HUDEP-2 (cell line): ENCODE measurements at regions not wholly inside any gene's neighbourhood (a gene's known extent, or its start where the extent isn't known, plus 50 kb on each side); places are given as distances from the start of the nearest gene placed in this dataset.
"Not testable (repeated sequence)": the region's sequence is repeated elsewhere in the genome, so short reads cannot be mapped to it uniquely, and the experiment has no call there.

Experiments used
- DNase-seq, 76 experiments: peaks; one replicate each; lab custom pipeline; 2025; ENCODE audit not compliant: unreplicated experiment in 76 of 76; lab: John Stamatoyannopoulos, UW

DNA sequence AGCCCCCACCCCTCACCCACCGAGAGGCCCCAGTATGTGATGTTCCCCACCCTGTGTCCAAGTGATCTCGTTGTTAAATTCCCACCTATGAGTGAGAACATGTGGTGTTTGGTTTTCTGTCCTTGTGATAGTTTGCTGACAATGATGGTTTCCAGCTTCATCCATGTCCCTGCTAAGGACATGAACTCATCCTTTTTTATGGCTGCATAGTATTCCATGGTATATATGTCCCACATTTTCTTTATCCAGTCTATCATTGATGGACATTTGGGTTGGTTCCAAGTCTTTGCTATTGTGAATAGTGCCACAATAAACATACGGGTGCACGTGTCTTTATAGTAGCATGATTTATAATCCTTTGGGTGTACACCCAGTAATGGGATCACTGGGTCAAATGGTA, 79.2 kb downstream of the PXDC1 start:
- DNase-seq = not testable (repeated sequence)

DNA sequence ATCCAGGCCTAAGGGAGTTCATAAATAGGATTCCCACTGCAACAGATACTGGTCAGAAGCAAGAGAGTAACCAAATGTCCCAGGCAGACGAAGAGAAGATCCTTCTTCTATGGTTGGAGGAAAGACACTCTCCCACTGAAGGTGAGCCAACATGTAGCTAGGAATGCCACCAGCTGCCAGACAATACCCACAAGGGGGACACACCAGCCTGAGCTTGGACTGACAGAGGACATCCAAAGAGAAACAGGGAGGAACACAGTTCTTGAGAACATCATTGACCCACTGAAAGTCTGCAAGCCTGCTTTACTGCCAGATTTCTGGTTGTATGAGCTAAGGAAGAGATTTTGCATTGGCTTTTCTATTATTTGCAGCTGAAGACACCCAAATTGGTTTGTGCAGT, 80.1 kb downstream of the PXDC1 start:
- DNase-seq = no peak

DNA sequence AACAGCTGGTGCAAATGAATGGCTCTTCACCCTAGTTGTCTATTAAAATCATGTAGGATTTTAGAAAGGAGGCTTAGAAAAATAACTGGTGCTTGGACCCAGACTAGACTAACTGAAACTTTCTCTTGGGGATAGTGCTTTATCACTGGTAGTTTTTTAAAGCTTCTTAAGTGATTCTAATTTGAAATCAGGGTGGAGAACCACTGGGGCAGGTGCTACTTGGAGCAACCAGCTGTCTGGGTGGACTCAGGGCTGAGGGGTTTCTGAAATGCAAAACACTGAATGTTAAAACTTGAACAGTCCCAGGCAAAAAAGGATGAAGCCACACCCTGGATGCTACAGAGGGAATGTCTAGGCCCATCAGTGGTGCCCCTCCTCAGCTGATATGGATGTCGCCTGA, 81.2 kb downstream of the PXDC1 start:
- no peak for DNase-seq

GRCh38 chr6:3669916-3670315, 81.6 kb downstream of the PXDC1 start:
- DNase-seq = no peak

- DNase-seq = no peak
Measured at GRCh38 chr6:3665608-3666007, 85.9 kb downstream of the PXDC1 start.

- DNase-seq = no peak
Measured at GRCh38 chr6:3664625-3665041, 86.9 kb downstream of the PXDC1 start.

DNA sequence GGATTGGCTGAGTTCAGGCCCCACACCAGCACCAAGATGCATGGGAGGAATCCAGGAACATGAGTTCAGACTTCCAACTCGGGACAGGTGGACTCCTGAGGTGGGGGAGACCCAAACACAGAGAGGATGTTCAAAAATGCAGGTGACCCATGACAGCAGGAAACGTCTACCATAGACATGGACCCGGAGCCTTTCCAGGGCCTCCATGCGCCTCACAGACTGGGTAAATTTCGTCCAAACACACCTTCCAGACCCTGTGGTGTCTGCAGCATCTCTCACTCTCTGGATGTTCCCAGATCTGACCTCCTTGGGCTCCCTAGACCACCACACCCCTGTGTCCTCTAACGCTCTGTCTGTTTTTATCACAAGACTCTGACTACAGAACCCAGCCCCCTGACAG, 87.7 kb downstream of the PXDC1 start:
- DNase-seq = no peak

- no peak for DNase-seq
Measured at GRCh38 chr6:3663081-3663480, 88.4 kb downstream of the PXDC1 start.

GRCh38 chr6:3661390-3661789, 90.1 kb downstream of the PXDC1 start:
- no peak for DNase-seq

- DNase-seq = no peak
Measured at GRCh38 chr6:3660473-3660872, 91.0 kb downstream of the PXDC1 start.

DNA sequence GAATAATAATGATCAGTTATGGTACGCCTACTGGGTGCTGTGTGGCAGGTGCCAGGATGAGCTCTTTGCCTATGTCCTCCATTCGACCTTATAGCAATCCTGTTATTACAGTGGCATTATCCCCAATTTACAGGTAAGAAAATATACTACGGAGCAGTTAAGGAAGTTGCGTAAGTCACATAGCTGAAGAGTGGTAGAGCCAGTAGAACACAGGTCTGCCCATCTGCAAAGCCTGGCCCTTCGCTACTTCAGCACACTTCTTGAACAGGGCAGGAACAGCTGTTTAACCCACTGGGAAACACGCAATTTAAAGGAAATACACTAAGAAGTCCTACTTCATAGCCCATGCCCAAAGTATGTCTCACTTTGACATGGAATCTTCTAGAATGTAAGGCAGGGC, 91.8 kb downstream of the PXDC1 start:
- DNase-seq = no peak

DNA sequence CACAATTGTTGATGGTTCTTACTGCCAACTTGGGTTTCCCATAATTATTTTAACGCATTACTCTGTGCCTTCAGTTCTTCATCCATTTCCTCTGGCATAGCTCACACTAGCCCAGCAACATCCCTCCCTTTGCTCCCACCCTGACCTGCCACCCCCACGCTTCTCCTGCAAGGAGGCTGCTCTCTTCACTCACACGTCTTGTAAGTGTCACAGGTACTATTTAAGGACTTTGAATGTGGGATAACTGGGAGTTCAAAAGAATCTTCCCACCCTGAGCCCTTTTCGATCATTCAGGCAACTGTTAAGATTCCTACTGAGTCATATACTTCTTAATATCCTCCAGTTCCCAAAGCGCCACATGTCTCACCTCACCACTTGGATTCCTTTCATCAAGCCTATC, 95.4 kb downstream of the PXDC1 start:
- no peak for DNase-seq

GRCh38 chr6:3654898-3655297, 96.6 kb downstream of the PXDC1 start:
- no peak for DNase-seq

GRCh38 chr6:3654436-3654835, 97.1 kb downstream of the PXDC1 start:
- no peak for DNase-seq

DNA sequence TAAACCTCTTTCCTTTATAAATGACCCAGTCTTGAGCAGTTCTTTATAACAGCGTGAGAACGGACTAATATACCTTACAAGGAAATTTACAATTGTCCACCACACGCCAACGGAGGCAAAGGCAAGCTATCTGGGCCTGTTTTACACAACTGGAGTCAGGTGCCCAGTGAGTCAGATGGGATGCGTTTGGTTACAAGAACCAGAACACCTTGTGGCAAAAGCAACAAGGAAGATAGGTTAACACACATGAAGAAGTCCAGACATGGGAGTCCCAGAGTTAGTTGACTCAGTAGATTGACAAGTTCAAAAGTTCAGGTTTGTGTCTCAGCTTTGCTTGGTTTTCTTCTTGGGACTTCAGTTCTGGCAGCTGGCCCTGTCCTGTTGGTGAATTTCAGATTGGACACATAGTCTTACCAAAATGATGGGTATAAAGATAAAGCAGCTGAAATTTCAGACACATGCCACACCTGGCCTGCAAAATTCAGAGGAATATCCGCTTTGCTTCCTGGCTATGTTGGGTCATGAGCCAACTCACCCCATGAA, 97.9 kb downstream of the PXDC1 start:
- no peak for DNase-seq

GRCh38 chr6:3651698-3652229, 99.7 kb downstream of the PXDC1 start:
- peak in 1 of 76 experiments; percentile 55 for DNase-seq

GRCh38 chr6:3650959-3651697, 100.4 kb downstream of the PXDC1 start:
- DNase-seq = peak; percentile 50 to 96 (median 86)

- peak in 11 of 76 experiments; percentile 4 to 82 (median 38) for DNase-seq
Measured at GRCh38 chr6:3650076-3650958, 101.2 kb downstream of the PXDC1 start.

DNA sequence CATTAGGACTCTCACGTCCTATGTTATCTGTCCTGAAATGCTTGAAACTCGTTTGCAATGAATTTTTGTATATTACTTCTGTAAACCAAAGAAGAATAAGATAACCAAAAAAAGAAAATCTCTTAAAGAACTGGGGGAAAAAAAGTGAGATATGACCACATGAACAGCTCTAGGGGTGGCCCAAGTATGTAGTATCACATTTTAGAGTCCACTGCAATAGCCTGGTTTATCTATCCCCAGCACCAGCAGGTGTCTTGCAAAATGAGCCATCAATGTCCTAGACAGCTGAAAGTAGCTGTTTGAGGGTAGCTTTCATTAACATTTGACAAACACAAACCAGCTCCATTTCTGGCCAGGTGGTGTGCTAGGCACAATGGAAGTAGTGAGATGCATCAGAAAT, 102.8 kb downstream of the PXDC1 start:
- DNase-seq = peak in 2 of 76 experiments; percentile 14 to 19

GRCh38 chr6:3646616-3647362, 104.7 kb downstream of the PXDC1 start:
- no peak for DNase-seq

DNA sequence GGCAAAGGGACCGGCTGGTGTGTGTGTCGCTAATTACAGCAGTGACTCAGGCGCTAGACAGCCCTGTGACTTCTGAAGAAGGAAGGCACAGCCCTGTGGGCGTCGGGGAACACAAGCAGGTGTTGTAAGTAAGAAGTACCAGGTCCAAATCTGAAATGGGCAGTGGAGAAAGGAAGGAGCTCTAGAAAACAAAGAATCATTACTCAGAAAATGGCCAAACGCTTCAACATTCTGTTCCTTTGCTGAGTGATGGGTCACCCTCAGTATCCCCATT, 106.8 kb downstream of the PXDC1 start:
- no peak for DNase-seq
